ENCODE measurements at regions not wholly inside any gene's neighbourhood (a gene's known extent, or its start where the extent isn't known, plus 50 kb on each side); places are given as distances from the start of the nearest gene placed in this dataset.

DNA sequence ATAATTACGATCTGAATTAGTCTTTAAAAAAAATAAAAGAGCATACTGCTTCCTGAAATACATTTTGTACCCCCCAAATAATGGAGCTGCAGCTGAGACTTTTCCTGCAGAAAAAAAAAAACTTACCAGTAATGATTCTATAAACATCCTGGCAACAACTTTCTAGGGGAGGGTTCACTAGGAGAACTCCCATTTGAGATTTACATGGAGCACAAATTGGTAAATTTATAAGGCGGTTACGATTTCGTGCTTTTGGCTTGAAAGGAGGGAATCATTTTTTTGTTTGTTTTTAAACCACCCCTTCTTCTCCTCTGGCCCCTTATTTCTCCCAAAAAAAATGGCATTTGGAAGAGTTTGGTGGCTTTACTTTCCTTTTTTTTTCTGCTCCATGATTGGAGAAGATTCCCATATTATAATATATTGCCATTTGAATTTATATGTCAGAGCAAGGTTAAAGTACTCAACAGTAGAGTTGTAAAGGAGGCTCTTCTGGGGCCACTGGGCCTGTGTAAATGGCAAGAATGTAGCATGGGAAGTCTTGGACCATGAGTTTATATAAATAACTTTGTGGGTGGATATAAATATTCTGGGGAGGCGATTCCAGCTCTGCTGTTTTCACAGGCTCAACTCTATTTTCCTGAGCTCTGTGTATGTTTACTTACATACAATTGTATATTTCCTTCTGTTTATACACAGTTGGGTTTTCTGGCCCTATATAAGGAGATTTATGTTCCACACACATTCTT is 159.9 kb downstream of the CSNK1G3 start:
- BruUV-seq (replicated peaks): no TSS peak

More for the DNA sequence above, 159.9 kb downstream of the CSNK1G3 start:
- Histone ChIP-seq H3K27ac (ENCODE audit: insufficient read depth, low read depth, low read length) (no peak overlapping the region), H3K4me3 (replicated peaks in 1 of 3; ENCODE audit: insufficient read depth in 1 of 3, low read depth in 1 of 3, low read length in 3 of 3) (no peak overlapping the region), H3K36me3 (ENCODE audit: control insufficient read depth in 2 of 2, extremely low read depth in 1 of 2, insufficient read depth in 2 of 2, low read length in 2 of 2) (no peaks in the 10 kb centered on the region), H3K27me3 (ENCODE audit: control insufficient read depth in 2 of 2, insufficient read depth in 2 of 2, low read length in 2 of 2) (no peaks in the 10 kb centered on the region), H3K4me2 (ENCODE audit: insufficient read depth, low read length) (no peak overlapping the region), H2AFZ (ENCODE audit: low read depth, low read length) (no peak overlapping the region), H3K9me3 (replicated peaks; ENCODE audit: control insufficient read depth, insufficient read depth, low read length) (no peaks in the 10 kb centered on the region), H3K9ac (replicated peaks; ENCODE audit: extremely low read depth, insufficient read depth, low read length) (no peak overlapping the region), H3K4me1 (ENCODE audit: control insufficient read depth, extremely low read depth, insufficient read depth, low read length) (no peaks in the 10 kb centered on the region), H3K79me2 (ENCODE audit: control insufficient read depth, insufficient read depth, low read length) (no peaks in the 10 kb centered on the region), H4K20me1 (replicated peaks; ENCODE audit: control insufficient read depth, extremely low read depth, insufficient read depth, low read length) (no peaks in the 10 kb centered on the region), H3K9me1 (replicated peaks; ENCODE audit: control insufficient read depth, extremely low read depth, insufficient read depth, low read length) (no peaks in the 10 kb centered on the region)
- dilution Hi-C loops (cut with MboI; ENCODE audit: extremely low pct_ligation_motif_present, low sequenced_read_pairs) (no loop called here), intact Hi-C loops (cut with micrococcal nuclease) (loop anchor here (1.0 to 10.0 kb wide), 10 partner anchors 29 to 1741 kb away; partner anchors contain the start of gene ZNF608)
- no peak for FAIRE-seq
- ChIA-PET POLR2A (interaction anchor here (0.5 to 1.1 kb wide), 2 partner anchors 925 to 1740 kb away, joined by 4 read pairs; no protein-coding TSS in a partner anchor), CTCF (interaction anchor here (0.6 to 3.7 kb wide), 19 partner anchors 36 to 1453 kb away, joined by 3 to 16 read pairs (median 3); partner anchors contain the start of gene ZNF608)
- no peak for DNase-seq (ENCODE audit: low read depth, low spot score)
- no peak for TF ChIP-seq POLR2A (IDR thresholded peaks at IDR 0.05; ENCODE audit: low read depth, low read length)
- no peak for TF ChIP-seq EZH2 (IDR thresholded peaks at IDR 0.05; ENCODE audit: borderline replicate concordance, low read depth, low read length, severe bottlenecking)
- TF ChIP-seq, protein P1, sequence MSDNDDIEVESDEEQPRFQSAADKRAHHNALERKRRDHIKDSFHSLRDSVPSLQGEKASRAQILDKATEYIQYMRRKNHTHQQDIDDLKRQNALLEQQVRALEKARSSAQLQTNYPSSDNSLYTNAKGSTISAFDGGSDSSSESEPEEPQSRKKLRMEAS (IDR thresholded peaks at IDR 0.05; ENCODE audit: insufficient read depth, insufficient read length): no peak
- TF ChIP-seq FOS (IDR thresholded peaks at IDR 0.05; ENCODE audit: borderline replicate concordance, insufficient read depth, low read length): no peak
- TF ChIP-seq MYC (IDR thresholded peaks at IDR 0.05; ENCODE audit: low read depth, low read length): no peak
- TF ChIP-seq POLR2AphosphoS5 (IDR thresholded peaks at IDR 0.05; ENCODE audit: insufficient read depth, low read depth, low read length): no peak
- TF ChIP-seq GATA2 (IDR thresholded peaks at IDR 0.05; ENCODE audit: insufficient read depth, insufficient read length, low read depth, low read length): no peak
- TF ChIP-seq JUN (IDR thresholded peaks at IDR 0.05; ENCODE audit: borderline replicate concordance, insufficient read depth, insufficient read length, low read depth): no peak
- TF ChIP-seq, protein P2, sequence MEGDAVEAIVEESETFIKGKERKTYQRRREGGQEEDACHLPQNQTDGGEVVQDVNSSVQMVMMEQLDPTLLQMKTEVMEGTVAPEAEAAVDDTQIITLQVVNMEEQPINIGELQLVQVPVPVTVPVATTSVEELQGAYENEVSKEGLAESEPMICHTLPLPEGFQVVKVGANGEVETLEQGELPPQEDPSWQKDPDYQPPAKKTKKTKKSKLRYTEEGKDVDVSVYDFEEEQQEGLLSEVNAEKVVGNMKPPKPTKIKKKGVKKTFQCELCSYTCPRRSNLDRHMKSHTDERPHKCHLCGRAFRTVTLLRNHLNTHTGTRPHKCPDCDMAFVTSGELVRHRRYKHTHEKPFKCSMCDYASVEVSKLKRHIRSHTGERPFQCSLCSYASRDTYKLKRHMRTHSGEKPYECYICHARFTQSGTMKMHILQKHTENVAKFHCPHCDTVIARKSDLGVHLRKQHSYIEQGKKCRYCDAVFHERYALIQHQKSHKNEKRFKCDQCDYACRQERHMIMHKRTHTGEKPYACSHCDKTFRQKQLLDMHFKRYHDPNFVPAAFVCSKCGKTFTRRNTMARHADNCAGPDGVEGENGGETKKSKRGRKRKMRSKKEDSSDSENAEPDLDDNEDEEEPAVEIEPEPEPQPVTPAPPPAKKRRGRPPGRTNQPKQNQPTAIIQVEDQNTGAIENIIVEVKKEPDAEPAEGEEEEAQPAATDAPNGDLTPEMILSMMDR (IDR thresholded peaks at IDR 0.05; ENCODE audit: extremely low read depth in 1 of 2, insufficient read depth in 1 of 2, low read depth in 1 of 2, low read length in 2 of 2): no peak

All from endothelial cell of umbilical vein (primary cell).